Left lung (tissue), 4 donors: ENCODE measurements at regions not wholly inside any gene's neighbourhood (a gene's known extent, or its start where the extent isn't known, plus 50 kb on each side); places are given as distances from the start of the nearest gene placed in this dataset.

ENCODE experiments used
- ATAC-seq: fragments of 200-7000 bp; cut with Tn5 transposase; one replicate; pipeline ENCODE4 v1.9.1; 2020; ENCODE audit warnings: moderate library complexity
- DNase-seq, 4 donors: peaks; one replicate each; pipeline ENCODE4 v3.0.0-alpha.2; 2013 to 2020
- H3K27ac ChIP-seq, 2 donors: fragments of 200-600 bp; sonication (generic) in 1 of 2; one replicate each; pipeline versions ENCODE4 v1.5.0 to v1.8.0; 2020 to 2021
- H3K27me3 ChIP-seq, 2 donors: fragments of 200-600 bp; sonication (generic) in 1 of 2; one replicate each; pipeline versions ENCODE4 v1.5.0 to v1.8.0; 2020 to 2021
- H3K36me3 ChIP-seq, 2 donors: fragments of 200-600 bp; sonication (generic) in 1 of 2; one replicate each; pipeline versions ENCODE4 v1.5.0 to v1.8.0; 2020 to 2021
- H3K4me1 ChIP-seq, 2 donors: fragments of 200-600 bp; one replicate each; pipeline ENCODE4 v1.8.0; 2021
- H3K4me3 ChIP-seq, 2 donors: fragments of 200-600 bp; sonication (generic) in 1 of 2; one replicate each; pipeline versions ENCODE4 v1.5.0 to v1.8.0; 2020 to 2021; ENCODE audit warnings: mild to moderate bottlenecking in 1 of 2
- H3K9me3 ChIP-seq, 2 donors: fragments of 200-600 bp; sonication (generic) in 1 of 2; one replicate each; pipeline versions ENCODE4 v1.5.0 to v1.8.0; 2020 to 2021
- intact Hi-C, 2 donors: fragments of 100-400 bp; cut with DNase I; formaldehyde crosslinking; loops; one replicate each; pipeline versions ENCODE4 v1.11.2 to v1.14.2; 2022
- TF ChIP-seq, protein P1 (sequence below), 2 donors: fragments of 200-600 bp; sonication (generic) in 1 of 2; IDR thresholded peaks; one replicate each; pipeline versions ENCODE4 v1.5.0 to v1.8.0; 2021; ENCODE audit warnings: antibody characterized with exemption in 2 of 2
- donor health status: DM: no; HTN: yes; CAD: no.
- donor health status: DM: no; HTN: no; CAD: no.

DNA sequence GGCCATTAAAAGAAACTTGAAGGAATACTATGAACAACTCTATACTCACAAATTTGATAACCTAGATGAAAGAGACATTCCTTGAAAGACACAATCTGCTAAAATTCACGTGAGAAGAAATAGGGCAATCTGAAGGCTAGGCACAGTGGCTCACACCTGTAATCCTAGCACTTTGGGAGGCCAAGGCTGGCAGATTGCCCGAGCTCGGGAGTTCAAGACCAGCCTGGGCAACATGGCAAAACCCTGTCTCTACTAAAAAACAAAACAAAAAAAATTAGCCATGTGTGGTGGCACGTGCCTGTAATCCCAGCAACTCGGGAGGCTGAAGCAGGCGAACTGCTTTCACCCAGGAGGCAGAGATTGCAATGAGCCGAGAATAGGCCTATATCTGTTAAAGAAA, 104.8 kb downstream of the HES1 start:
- no peaks in the 10 kb centered on the region for H3K36me3 ChIP-seq
- H3K4me1 ChIP-seq, result no peaks in the 10 kb centered on the region
- TF ChIP-seq, protein P1, sequence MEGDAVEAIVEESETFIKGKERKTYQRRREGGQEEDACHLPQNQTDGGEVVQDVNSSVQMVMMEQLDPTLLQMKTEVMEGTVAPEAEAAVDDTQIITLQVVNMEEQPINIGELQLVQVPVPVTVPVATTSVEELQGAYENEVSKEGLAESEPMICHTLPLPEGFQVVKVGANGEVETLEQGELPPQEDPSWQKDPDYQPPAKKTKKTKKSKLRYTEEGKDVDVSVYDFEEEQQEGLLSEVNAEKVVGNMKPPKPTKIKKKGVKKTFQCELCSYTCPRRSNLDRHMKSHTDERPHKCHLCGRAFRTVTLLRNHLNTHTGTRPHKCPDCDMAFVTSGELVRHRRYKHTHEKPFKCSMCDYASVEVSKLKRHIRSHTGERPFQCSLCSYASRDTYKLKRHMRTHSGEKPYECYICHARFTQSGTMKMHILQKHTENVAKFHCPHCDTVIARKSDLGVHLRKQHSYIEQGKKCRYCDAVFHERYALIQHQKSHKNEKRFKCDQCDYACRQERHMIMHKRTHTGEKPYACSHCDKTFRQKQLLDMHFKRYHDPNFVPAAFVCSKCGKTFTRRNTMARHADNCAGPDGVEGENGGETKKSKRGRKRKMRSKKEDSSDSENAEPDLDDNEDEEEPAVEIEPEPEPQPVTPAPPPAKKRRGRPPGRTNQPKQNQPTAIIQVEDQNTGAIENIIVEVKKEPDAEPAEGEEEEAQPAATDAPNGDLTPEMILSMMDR (IDR thresholded peaks at IDR 0.05), result no peak
- H3K9me3 ChIP-seq, result no peaks in the 10 kb centered on the region
- ATAC-seq (no peak), DNase-seq (no peak)
- no peaks in the 10 kb centered on the region for H3K27me3 ChIP-seq
- intact Hi-C loops, result no loop called here
- no peak overlapping the region for H3K4me3 ChIP-seq
- no peak overlapping the region for H3K27ac ChIP-seq

DNA sequence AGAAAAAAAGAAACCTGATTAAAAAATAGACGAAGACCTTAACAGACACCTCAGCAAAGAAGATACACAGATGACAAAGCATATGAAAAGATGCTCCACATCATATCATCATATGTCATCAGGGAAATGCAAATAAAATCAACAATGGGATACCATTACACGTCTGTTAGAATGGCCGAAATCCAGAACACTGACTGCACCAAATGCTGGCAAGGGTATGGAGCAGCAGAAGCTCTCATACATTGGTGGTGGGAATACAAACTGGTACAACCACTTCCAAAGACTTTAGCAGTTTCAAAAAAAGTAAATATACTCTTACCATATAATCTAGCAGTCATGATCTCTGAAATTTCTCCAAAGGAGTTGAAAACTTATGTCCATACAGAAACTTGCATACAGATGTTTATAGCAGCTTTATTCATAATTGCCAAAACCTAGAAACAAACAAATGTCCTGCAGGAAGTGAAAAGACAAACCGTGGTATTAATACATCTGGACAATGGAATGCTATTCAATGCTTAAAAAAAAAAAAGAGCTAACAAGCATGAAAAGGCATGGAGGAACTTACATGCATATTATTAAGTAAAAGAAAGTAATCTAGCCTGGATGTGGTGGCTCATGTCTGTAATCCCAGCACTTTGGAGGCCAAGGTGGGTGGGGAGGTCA, 107.4 kb downstream of the HES1 start:
- Histone ChIP-seq H3K4me1 (peaks cover 0 to 8% of the 10 kb centered on the region in 2 donors), H3K36me3 (no peaks in the 10 kb centered on the region), H3K27me3 (no peaks in the 10 kb centered on the region), H3K9me3 (no peaks in the 10 kb centered on the region), H3K4me3 (no peak overlapping the region), H3K27ac (no peak overlapping the region)
- DNase-seq (no peak), ATAC-seq (no peak)
- TF ChIP-seq, protein P1 (IDR thresholded peaks at IDR 0.05), result no peak
- intact Hi-C loops, result no loop called here

- no peak for ATAC-seq
Observed at GRCh38 chr3:194244167-194244566, 107.0 kb downstream of the CPN2 start.

DNA sequence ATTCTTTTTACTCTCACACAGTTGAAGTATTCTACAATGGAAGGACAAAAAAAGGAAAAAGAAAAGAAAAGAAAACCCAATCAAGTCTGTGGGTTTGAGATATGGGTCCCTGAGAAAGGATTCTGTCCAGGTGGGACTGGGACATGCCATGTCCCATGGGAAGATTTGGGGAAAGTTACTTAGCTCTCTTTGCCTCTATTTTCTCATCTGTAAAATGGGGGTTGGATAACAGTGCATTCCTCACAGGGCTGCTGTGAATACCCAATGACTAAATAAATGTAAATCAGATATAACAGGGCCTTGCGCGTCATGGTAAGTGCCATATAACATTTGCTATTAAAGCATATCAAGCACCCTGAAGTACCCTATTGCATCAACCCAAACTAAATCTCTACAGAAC, 105.7 kb downstream of the CPN2 start:
- intact Hi-C loops, result no loop called here
- ATAC-seq, result no peak
- H3K27ac ChIP-seq, result no peak overlapping the region

More at GRCh38 chr3:194244167-194244566, 107.0 kb downstream of the CPN2 start:
- DNase-seq, result no peak
- intact Hi-C loops, result no loop called here
- no peak overlapping the region for H3K27ac ChIP-seq
- no peaks in the 10 kb centered on the region for H3K27me3 ChIP-seq
- H3K4me3 ChIP-seq, result no peak overlapping the region
- no peaks in the 10 kb centered on the region for H3K9me3 ChIP-seq
- H3K4me1 ChIP-seq, result peaks cover 0 to 8% of the 10 kb centered on the region in 2 donors
- TF ChIP-seq, protein P1 (IDR thresholded peaks at IDR 0.05), result no peak
- H3K36me3 ChIP-seq, result no peaks in the 10 kb centered on the region

GRCh38 chr3:194245975-194246561, 105.1 kb downstream of the CPN2 start:
- H3K27me3 ChIP-seq, result no peaks in the 10 kb centered on the region
- H3K4me1 ChIP-seq, result peaks cover 0 to 18% of the 10 kb centered on the region in 2 donors
- intact Hi-C loops, result no loop called here
- no peak overlapping the region for H3K4me3 ChIP-seq
- H3K27ac ChIP-seq, result no peak overlapping the region
- no peaks in the 10 kb centered on the region for H3K36me3 ChIP-seq
- H3K9me3 ChIP-seq, result no peaks in the 10 kb centered on the region
- no peak for ATAC-seq
- no peak for DNase-seq
- TF ChIP-seq, protein P1 (IDR thresholded peaks at IDR 0.05), result no peak

More for the DNA sequence above, 105.7 kb downstream of the CPN2 start:
- Histone ChIP-seq H3K27me3 (no peaks in the 10 kb centered on the region), H3K9me3 (no peaks in the 10 kb centered on the region), H3K36me3 (no peaks in the 10 kb centered on the region), H3K4me1 (peaks cover 0 to 12% of the 10 kb centered on the region in 2 donors), H3K4me3 (no peak overlapping the region)
- DNase-seq, result no peak
- TF ChIP-seq, protein P1 (IDR thresholded peaks at IDR 0.05), result no peak
